ENCODE measurements at regions not wholly inside any gene's neighbourhood (a gene's known extent, or its start where the extent isn't known, plus 50 kb on each side); places are given as distances from the start of the nearest gene placed in this dataset.

GRCh38 chr18:28412521-28412920 is 235.6 kb upstream of the CDH2 start:
- TF ChIP-seq, protein P1, sequence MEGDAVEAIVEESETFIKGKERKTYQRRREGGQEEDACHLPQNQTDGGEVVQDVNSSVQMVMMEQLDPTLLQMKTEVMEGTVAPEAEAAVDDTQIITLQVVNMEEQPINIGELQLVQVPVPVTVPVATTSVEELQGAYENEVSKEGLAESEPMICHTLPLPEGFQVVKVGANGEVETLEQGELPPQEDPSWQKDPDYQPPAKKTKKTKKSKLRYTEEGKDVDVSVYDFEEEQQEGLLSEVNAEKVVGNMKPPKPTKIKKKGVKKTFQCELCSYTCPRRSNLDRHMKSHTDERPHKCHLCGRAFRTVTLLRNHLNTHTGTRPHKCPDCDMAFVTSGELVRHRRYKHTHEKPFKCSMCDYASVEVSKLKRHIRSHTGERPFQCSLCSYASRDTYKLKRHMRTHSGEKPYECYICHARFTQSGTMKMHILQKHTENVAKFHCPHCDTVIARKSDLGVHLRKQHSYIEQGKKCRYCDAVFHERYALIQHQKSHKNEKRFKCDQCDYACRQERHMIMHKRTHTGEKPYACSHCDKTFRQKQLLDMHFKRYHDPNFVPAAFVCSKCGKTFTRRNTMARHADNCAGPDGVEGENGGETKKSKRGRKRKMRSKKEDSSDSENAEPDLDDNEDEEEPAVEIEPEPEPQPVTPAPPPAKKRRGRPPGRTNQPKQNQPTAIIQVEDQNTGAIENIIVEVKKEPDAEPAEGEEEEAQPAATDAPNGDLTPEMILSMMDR (IDR thresholded peaks at IDR 0.05): no peak
- no peak for TF ChIP-seq POLR2A (IDR thresholded peaks at IDR 0.05)
